GM23338 (cell line): ENCODE measurements at regions not wholly inside any gene's neighbourhood (a gene's known extent, or its start where the extent isn't known, plus 50 kb on each side); places are given as distances from the start of the nearest gene placed in this dataset.

ENCODE experiments used
- ATAC-seq: fragments of 200-7000 bp; cut with Tn5 transposase; 3 replicates; pipeline ENCODE4 v1.9.1; 2020
- DNase-seq: peaks from one replicate; pipeline ENCODE4 v3.0.0-alpha.2; 2015; ENCODE audit warnings: low spot score
- H2AFZ ChIP-seq: fragments of 200-600 bp; sonication (generic); 2 replicates; pipeline ENCODE4 v1.8.0; 2016; ENCODE audit warnings: antibody characterized with exemption, mild to moderate bottlenecking, moderate library complexity
- H3F3A ChIP-seq: fragments of 200-600 bp; sonication (generic); replicated peaks from 2 replicates; pipeline ENCODE4 v1.8.0; 2017; ENCODE audit warnings: antibody characterized with exemption, mixed run types, low read depth
- H3K27ac ChIP-seq: fragments of 200-600 bp; sonication (generic); 2 replicates; pipeline ENCODE4 v1.6.1; 2016; ENCODE audit warnings: low read depth
- H3K27me3 ChIP-seq: fragments of 200-600 bp; sonication (generic); 2 replicates; pipeline ENCODE4 v1.8.0; 2016; ENCODE audit warnings: mild to moderate bottlenecking, mixed run types, moderate library complexity; ENCODE audit not compliant: insufficient read depth
- H3K36me3 ChIP-seq: fragments of 200-600 bp; sonication (generic); 2 replicates; pipeline ENCODE4 v1.8.0; 2016; ENCODE audit warnings: mild to moderate bottlenecking; ENCODE audit not compliant: insufficient read depth
- H3K4me1 ChIP-seq: fragments of 200-600 bp; sonication (generic); 2 replicates; pipeline ENCODE4 v1.8.0; 2016; ENCODE audit warnings: mild to moderate bottlenecking, moderate library complexity; ENCODE audit not compliant: insufficient read depth
- H3K4me2 ChIP-seq: fragments of 200-600 bp; sonication (generic); 2 replicates; pipeline ENCODE4 v1.7.1; 2017; ENCODE audit warnings: mixed run types
- H3K4me3 ChIP-seq: fragments of 200-600 bp; sonication (generic); 2 replicates; pipeline ENCODE4 v1.6.1; 2016; ENCODE audit warnings: mixed run types
- H3K79me2 ChIP-seq: fragments of 200-600 bp; sonication (generic); replicated peaks from 2 replicates; pipeline ENCODE4 v1.8.0; 2017; ENCODE audit warnings: mild to moderate bottlenecking; ENCODE audit not compliant: insufficient read depth
- H3K9me2 ChIP-seq: fragments of 200-600 bp; sonication (generic); 2 replicates; pipeline ENCODE4 v1.8.0; 2017; ENCODE audit not compliant: insufficient read depth
- H4K20me1 ChIP-seq: fragments of 200-600 bp; sonication (generic); replicated peaks from 2 replicates; pipeline ENCODE4 v1.8.0; 2017; ENCODE audit warnings: mild to moderate bottlenecking; ENCODE audit not compliant: insufficient read depth
- H3K27ac Mint-ChIP-seq: 2 replicates; pipeline ENCODE4 v1.8.0; 2020; ENCODE audit warnings: inconsistent platforms, mild to moderate bottlenecking, moderate library complexity, mixed read lengths
- H3K27me3 Mint-ChIP-seq: 3 replicates; pipeline ENCODE4 v1.8.0; 2022; ENCODE audit warnings: low read depth, mild to moderate bottlenecking, moderate library complexity, mixed read lengths, inconsistent platforms; ENCODE audit not compliant: insufficient read depth, poor library complexity
- H3K36me3 Mint-ChIP-seq: 3 replicates; pipeline ENCODE4 v1.8.0; 2021; ENCODE audit warnings: low read depth, mild to moderate bottlenecking, inconsistent platforms, moderate library complexity, mixed read lengths
- H3K4me1 Mint-ChIP-seq: 3 replicates; pipeline ENCODE4 v1.8.0; 2020; ENCODE audit warnings: mild to moderate bottlenecking, inconsistent platforms, mixed read lengths
- H3K4me3 Mint-ChIP-seq: 3 replicates; pipeline ENCODE4 v1.8.0; 2021; ENCODE audit warnings: moderate library complexity, mild to moderate bottlenecking, inconsistent platforms, mixed read lengths
- H3K9me3 Mint-ChIP-seq: 3 replicates; pipeline ENCODE4 v1.8.0; 2020; ENCODE audit warnings: moderate library complexity, mild to moderate bottlenecking, inconsistent platforms, mixed read lengths
- CREB1 ChIP-seq: fragments of 250-450 bp; sonication (Bioruptor Pico); IDR thresholded peaks from 2 replicates; pipeline ENCODE4 v1.5.0; 2020; ENCODE audit warnings: low read depth, mild to moderate bottlenecking, moderate library complexity
- EZH2 ChIP-seq: fragments of 200-600 bp; sonication (generic); IDR thresholded peaks from one replicate; pipeline ENCODE4 v1.8.0; 2017; ENCODE audit warnings: antibody characterized with exemption, mild to moderate bottlenecking, low read depth; ENCODE audit not compliant: unreplicated experiment
- EZH2phosphoT487 ChIP-seq: fragments of 200-600 bp; sonication (generic); IDR thresholded peaks from one replicate; pipeline ENCODE4 v1.8.1; 2018; ENCODE audit warnings: antibody characterized with exemption; ENCODE audit not compliant: unreplicated experiment
- JUNB ChIP-seq: IDR thresholded peaks from one replicate; pipeline ENCODE4 v1.6.1; 2016; ENCODE audit warnings: antibody characterized with exemption; ENCODE audit not compliant: unreplicated experiment
- NANOG ChIP-seq: IDR thresholded peaks from 2 replicates; pipeline ENCODE4 v1.6.1; 2016; ENCODE audit warnings: antibody characterized with exemption, borderline replicate concordance
- POLR2AphosphoS5 ChIP-seq: IDR thresholded peaks from 2 replicates; pipeline ENCODE4 v1.6.1; 2016; ENCODE audit warnings: antibody characterized with exemption, low read depth
- STAT1 ChIP-seq: IDR thresholded peaks from one replicate; pipeline ENCODE4 v1.6.1; 2016; ENCODE audit warnings: antibody characterized with exemption; ENCODE audit not compliant: unreplicated experiment
- ZNF114 ChIP-seq: fragments of 250-450 bp; sonication (Bioruptor Pico); IDR thresholded peaks from 2 replicates; pipeline ENCODE4 v1.5.0; 2020; ENCODE audit warnings: mild to moderate bottlenecking, moderate library complexity
- ZNF331 ChIP-seq: fragments of 250-450 bp; sonication (Bioruptor Pico); IDR thresholded peaks from 2 replicates; pipeline ENCODE4 v1.5.0; 2020; ENCODE audit warnings: low read depth, mild to moderate bottlenecking, moderate library complexity
- TF ChIP-seq, protein P1 (sequence below): IDR thresholded peaks from one replicate; pipeline ENCODE4 v1.6.1; 2018; ENCODE audit warnings: antibody characterized with exemption; ENCODE audit not compliant: unreplicated experiment
- TF ChIP-seq, protein P2 (sequence below): IDR thresholded peaks from 2 replicates; pipeline ENCODE4 v1.6.1; 2016; ENCODE audit warnings: antibody characterized with exemption
- TF ChIP-seq, protein P3 (sequence below): fragments of 250-450 bp; sonication (Bioruptor Pico); IDR thresholded peaks from 2 replicates; pipeline ENCODE4 v1.5.0; 2020; ENCODE audit warnings: mild to moderate bottlenecking, moderate library complexity
- TF ChIP-seq, protein P4 (sequence below), 2 experiments: fragments of 200-600 bp in 1 of 2; sonication (generic) in 1 of 2; conservative IDR thresholded peaks; 2 replicates each; pipeline versions ENCODE4 v1.5.1 to v1.6.1; 2016 to 2017; ENCODE audit warnings: antibody characterized with exemption in 2 of 2, low read depth in 2 of 2, mild to moderate bottlenecking in 2 of 2, moderate library complexity in 1 of 2

DNA sequence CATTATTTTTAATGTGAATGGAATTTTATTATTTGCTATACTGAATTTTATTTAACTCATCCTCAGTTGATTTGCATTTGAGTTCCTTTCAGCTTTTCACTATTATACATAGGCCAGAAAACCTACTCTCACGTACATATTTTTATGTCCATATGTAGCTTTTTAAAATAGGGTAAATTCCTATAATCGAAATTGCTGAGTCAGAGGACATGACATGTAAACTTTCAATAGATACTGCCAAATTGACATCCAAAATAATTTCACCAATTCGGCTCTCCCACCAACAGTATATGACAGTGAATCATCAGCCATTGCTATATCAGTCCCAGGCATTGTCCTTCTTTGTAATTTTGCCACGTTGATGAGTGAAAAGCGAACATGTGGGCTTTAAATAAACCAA is 222.5 kb downstream of the SQOR start:
- H3K27me3 ChIP-seq: no peaks in the 10 kb centered on the region
- Mint-ChIP-seq H3K4me3 (no peak overlapping the region), H3K27me3 (peaks cover 3% of the 10 kb centered on the region), H3K36me3 (peaks cover 24% of the 10 kb centered on the region; the same call in 2 of the 3 replicates), H3K27ac (no peak overlapping the region), H3K9me3 (peaks cover 81% of the 10 kb centered on the region), H3K4me1 (no peaks in the 10 kb centered on the region)
- H4K20me1 ChIP-seq: no peaks in the 10 kb centered on the region
- no peaks in the 10 kb centered on the region for H3F3A ChIP-seq
- no peaks in the 10 kb centered on the region for H3K4me1 ChIP-seq
- TF ChIP-seq ZNF114 (CRISPR knock-in tag): no peak
- TF ChIP-seq POLR2AphosphoS5: no peak
- TF ChIP-seq, protein P1, sequence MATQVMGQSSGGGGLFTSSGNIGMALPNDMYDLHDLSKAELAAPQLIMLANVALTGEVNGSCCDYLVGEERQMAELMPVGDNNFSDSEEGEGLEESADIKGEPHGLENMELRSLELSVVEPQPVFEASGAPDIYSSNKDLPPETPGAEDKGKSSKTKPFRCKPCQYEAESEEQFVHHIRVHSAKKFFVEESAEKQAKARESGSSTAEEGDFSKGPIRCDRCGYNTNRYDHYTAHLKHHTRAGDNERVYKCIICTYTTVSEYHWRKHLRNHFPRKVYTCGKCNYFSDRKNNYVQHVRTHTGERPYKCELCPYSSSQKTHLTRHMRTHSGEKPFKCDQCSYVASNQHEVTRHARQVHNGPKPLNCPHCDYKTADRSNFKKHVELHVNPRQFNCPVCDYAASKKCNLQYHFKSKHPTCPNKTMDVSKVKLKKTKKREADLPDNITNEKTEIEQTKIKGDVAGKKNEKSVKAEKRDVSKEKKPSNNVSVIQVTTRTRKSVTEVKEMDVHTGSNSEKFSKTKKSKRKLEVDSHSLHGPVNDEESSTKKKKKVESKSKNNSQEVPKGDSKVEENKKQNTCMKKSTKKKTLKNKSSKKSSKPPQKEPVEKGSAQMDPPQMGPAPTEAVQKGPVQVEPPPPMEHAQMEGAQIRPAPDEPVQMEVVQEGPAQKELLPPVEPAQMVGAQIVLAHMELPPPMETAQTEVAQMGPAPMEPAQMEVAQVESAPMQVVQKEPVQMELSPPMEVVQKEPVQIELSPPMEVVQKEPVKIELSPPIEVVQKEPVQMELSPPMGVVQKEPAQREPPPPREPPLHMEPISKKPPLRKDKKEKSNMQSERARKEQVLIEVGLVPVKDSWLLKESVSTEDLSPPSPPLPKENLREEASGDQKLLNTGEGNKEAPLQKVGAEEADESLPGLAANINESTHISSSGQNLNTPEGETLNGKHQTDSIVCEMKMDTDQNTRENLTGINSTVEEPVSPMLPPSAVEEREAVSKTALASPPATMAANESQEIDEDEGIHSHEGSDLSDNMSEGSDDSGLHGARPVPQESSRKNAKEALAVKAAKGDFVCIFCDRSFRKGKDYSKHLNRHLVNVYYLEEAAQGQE: no peak
- TF ChIP-seq, protein P2, sequence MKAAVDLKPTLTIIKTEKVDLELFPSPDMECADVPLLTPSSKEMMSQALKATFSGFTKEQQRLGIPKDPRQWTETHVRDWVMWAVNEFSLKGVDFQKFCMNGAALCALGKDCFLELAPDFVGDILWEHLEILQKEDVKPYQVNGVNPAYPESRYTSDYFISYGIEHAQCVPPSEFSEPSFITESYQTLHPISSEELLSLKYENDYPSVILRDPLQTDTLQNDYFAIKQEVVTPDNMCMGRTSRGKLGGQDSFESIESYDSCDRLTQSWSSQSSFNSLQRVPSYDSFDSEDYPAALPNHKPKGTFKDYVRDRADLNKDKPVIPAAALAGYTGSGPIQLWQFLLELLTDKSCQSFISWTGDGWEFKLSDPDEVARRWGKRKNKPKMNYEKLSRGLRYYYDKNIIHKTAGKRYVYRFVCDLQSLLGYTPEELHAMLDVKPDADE: no peak
- TF ChIP-seq NANOG: no peak
- no peak for TF ChIP-seq ZNF331
- no peak for TF ChIP-seq JUNB
- TF ChIP-seq CREB1 (CRISPR knock-in tag): no peak
- TF ChIP-seq STAT1: no peak
- TF ChIP-seq, protein P3, sequence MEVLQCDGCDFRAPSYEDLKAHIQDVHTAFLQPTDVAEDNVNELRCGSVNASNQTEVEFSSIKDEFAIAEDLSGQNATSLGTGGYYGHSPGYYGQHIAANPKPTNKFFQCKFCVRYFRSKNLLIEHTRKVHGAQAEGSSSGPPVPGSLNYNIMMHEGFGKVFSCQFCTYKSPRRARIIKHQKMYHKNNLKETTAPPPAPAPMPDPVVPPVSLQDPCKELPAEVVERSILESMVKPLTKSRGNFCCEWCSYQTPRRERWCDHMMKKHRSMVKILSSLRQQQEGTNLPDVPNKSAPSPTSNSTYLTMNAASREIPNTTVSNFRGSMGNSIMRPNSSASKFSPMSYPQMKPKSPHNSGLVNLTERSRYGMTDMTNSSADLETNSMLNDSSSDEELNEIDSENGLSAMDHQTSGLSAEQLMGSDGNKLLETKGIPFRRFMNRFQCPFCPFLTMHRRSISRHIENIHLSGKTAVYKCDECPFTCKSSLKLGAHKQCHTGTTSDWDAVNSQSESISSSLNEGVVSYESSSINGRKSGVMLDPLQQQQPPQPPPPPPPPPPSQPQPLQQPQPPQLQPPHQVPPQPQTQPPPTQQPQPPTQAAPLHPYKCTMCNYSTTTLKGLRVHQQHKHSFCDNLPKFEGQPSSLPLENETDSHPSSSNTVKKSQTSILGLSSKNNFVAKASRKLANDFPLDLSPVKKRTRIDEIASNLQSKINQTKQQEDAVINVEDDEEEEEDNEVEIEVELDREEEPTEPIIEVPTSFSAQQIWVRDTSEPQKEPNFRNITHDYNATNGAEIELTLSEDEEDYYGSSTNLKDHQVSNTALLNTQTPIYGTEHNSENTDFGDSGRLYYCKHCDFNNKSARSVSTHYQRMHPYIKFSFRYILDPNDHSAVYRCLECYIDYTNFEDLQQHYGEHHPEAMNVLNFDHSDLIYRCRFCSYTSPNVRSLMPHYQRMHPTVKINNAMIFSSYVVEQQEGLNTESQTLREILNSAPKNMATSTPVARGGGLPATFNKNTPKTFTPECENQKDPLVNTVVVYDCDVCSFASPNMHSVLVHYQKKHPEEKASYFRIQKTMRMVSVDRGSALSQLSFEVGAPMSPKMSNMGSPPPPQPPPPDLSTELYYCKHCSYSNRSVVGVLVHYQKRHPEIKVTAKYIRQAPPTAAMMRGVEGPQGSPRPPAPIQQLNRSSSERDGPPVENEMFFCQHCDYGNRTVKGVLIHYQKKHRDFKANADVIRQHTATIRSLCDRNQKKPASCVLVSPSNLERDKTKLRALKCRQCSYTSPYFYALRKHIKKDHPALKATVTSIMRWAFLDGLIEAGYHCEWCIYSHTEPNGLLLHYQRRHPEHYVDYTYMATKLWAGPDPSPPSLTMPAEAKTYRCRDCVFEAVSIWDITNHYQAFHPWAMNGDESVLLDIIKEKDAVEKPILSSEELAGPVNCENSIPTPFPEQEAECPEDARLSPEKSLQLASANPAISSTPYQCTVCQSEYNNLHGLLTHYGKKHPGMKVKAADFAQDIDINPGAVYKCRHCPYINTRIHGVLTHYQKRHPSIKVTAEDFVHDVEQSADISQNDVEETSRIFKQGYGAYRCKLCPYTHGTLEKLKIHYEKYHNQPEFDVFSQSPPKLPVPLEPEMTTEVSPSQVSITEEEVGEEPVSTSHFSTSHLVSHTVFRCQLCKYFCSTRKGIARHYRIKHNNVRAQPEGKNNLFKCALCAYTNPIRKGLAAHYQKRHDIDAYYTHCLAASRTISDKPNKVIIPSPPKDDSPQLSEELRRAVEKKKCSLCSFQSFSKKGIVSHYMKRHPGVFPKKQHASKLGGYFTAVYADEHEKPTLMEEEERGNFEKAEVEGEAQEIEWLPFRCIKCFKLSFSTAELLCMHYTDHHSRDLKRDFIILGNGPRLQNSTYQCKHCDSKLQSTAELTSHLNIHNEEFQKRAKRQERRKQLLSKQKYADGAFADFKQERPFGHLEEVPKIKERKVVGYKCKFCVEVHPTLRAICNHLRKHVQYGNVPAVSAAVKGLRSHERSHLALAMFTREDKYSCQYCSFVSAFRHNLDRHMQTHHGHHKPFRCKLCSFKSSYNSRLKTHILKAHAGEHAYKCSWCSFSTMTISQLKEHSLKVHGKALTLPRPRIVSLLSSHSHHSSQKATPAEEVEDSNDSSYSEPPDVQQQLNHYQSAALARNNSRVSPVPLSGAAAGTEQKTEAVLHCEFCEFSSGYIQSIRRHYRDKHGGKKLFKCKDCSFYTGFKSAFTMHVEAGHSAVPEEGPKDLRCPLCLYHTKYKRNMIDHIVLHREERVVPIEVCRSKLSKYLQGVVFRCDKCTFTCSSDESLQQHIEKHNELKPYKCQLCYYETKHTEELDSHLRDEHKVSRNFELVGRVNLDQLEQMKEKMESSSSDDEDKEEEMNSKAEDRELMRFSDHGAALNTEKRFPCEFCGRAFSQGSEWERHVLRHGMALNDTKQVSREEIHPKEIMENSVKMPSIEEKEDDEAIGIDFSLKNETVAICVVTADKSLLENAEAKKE (CRISPR knock-in tag): no peak
- TF ChIP-seq EZH2: no peak
- TF ChIP-seq EZH2phosphoT487: no peak
- TF ChIP-seq, protein P4, sequence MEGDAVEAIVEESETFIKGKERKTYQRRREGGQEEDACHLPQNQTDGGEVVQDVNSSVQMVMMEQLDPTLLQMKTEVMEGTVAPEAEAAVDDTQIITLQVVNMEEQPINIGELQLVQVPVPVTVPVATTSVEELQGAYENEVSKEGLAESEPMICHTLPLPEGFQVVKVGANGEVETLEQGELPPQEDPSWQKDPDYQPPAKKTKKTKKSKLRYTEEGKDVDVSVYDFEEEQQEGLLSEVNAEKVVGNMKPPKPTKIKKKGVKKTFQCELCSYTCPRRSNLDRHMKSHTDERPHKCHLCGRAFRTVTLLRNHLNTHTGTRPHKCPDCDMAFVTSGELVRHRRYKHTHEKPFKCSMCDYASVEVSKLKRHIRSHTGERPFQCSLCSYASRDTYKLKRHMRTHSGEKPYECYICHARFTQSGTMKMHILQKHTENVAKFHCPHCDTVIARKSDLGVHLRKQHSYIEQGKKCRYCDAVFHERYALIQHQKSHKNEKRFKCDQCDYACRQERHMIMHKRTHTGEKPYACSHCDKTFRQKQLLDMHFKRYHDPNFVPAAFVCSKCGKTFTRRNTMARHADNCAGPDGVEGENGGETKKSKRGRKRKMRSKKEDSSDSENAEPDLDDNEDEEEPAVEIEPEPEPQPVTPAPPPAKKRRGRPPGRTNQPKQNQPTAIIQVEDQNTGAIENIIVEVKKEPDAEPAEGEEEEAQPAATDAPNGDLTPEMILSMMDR (conservative IDR thresholded peaks at IDR 0.05; ENCODE audit: low read depth in 2 of 2): no peak
- no peak for DNase-seq
- no peaks in the 10 kb centered on the region for H3K79me2 ChIP-seq
- H3K9me2 ChIP-seq: peaks cover 11% of the 10 kb centered on the region
- no peak overlapping the region for H3K4me2 ChIP-seq
- no peak for ATAC-seq
- H3K27ac ChIP-seq: no peak overlapping the region
- H3K4me3 ChIP-seq: no peak overlapping the region
- H2AFZ ChIP-seq: no peak overlapping the region
- no peaks in the 10 kb centered on the region for H3K36me3 ChIP-seq
